HG03280 (cell line): ENCODE measurements at regions not wholly inside any gene's neighbourhood (a gene's known extent, or its start where the extent isn't known, plus 50 kb on each side); places are given as distances from the start of the nearest gene placed in this dataset.
A peak's percentile ranks its signal among the peaks of the same experiment; 100 is the strongest.

Experiments used
- ATAC-seq: cut with Tn5 transposase; IDR thresholded peaks from one replicate; pipeline ENCODE4 v1.9.1; 2021; ENCODE audit warnings: mild to moderate bottlenecking, moderate library complexity; ENCODE audit not compliant: unreplicated experiment

DNA sequence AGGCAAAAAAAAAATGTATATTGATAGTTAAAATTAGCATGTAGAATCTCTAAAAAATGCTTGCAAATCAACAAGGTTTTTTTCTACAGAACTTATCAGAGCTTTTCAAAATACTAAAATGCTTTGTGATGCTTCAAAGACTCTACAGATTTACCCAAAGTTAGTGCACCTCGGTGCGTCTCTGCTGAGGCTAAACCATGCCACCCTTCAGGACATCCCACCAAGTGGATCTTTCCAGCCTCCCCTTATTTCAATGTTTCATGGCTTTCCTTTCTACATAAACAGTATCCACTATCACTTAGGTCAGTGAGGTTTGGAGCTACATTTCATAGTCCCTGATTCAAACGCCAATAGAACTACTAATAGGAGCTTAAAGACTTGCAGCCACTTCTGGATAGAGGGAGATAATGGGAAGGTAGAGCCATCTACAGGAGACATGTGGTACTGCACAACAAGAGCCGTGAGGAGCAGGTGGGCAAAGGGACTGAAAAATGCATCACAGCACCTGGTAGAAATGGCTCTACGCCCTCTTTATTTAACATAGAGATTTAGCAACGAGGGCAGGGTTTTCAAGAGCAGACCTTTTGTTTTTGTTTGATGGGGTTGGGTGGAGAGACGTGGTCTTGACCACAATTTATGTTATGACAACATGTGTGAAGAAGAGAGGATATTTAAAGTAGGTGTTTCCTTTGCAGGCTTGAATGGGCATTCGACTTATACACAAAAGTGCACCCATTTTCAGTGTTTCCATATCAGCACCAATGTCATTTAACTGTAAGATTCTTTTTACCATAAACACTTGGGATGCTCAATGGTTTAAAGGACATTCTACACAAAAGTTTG, 56.1 kb upstream of the SLC35G4 start:
- peak; percentile 60 for ATAC-seq

DNA sequence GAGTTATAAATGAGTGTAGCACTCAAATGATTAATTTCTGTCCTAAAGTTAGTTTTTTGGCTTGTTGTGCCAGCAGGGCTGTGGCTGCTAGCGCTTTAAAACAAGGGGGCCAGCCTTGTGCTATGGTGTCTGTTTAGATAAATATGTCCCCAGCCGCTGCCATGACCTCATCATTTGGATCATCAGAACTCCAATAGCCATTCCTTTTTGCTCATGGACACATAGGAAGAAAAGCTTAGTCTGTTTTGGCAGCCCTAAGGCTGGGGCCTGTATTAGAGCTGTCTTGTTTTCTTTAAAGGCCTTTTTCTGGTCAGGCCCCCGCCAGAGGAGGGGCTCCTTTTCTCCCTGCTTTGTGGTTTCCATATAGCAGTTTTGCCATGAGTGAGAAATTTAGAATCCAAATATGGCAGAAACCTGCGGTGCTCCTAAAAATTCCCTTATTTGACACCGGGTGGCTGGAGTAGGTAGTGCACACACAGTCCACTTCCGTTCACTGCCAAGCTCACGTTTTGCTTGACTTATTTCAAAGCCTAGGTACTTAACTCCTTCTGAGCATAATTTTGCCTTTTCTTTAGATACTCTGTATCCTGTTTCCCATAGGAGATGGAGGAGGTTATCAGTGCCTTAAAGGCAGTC, 60.4 kb upstream of the SLC35G4 start:
- ATAC-seq, result no peak

DNA sequence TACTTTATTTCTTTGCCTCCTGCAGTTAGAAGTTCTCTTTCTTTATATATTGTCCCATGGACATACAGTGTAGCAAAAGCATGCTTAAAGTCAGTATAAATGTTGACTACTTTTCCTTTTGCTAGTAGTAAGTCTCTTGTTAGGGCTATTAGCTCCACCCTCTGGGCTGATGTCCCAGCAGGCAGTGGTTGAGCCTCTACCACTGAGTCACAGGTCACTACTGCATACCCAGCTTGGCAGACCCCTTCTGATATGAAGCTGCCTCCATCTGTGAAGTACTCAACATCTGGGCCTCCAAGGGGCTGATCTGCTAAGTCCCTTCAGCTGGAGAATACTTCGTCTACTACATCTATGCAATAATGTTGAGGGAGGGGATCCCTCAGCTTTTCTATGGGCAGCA, 61.0 kb upstream of the SLC35G4 start:
- no peak for ATAC-seq

DNA sequence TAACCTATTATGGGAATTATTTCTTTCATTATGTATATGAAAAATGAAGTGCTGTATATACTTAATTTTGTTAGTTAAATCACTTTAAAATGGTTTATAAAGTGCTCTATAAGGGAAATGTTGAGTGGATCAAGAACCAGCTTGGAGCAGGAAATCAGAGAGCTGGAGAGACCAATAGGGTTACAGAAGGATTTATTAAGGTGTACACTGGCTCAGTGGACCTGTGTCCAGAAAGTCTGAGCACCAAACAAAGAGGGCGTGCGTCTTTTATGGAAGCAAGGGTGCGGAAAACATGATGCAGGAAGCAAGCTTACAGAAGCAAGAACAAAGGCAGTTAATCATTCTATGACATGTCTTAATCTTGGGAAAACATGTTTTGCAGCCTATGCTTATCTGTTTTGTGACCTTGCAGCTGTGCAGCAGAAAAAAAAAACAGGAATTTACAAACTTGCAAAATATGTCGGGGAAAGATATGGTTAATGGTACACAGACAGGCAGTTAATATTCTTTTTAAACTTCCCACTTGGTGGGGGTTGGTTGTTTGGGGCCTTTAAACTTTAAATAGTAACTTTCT, 65.2 kb upstream of the SLC35G4 start:
- no peak for ATAC-seq

DNA sequence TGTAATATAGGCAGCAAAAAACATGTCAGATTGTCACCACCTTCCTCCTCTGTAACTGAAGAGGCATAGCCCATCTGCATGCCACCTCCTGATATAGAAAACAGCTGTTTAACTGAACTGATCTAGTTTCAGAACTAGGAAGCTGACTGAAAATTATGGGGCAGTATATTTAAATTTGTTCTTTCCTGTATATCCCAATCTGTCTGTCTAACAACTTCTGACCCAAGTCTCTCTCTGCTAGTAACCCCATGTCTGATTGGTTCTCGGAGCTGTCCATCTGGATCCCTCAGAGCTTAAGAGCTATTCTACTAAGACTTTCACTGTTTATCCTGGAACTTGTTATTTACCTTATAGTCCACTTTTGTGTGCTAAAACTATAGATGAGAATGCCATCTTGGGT, 68.2 kb upstream of the SLC35G4 start:
- no peak for ATAC-seq

DNA sequence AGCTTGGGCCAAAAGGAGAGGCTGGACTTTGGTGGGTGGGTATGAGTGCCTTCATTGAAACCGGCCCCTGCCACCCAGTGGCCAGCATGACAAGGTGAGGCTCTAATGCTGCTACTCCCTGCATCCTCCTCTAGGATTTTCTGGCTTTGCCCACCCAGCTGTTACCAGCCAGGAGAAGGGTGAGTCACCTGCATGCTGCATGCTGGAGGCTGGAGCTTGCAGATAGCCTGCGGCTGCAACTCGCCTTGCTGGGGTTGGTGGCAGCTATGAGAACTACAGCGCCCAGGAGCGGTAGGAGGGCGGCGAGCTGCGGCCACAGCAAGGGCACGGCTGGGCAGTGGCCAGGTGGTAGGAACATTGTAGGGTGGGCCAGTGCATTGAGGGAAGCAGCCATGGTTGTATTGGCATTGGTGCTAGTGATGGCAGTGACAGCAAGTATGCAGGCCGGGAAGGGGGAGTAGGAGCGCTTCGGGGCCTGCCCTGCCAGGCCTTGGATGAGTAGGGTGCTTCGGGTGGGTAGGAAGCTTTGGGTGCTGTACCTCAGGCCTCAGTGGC, 75.4 kb upstream of the SLC35G4 start:
- no peak for ATAC-seq

DNA sequence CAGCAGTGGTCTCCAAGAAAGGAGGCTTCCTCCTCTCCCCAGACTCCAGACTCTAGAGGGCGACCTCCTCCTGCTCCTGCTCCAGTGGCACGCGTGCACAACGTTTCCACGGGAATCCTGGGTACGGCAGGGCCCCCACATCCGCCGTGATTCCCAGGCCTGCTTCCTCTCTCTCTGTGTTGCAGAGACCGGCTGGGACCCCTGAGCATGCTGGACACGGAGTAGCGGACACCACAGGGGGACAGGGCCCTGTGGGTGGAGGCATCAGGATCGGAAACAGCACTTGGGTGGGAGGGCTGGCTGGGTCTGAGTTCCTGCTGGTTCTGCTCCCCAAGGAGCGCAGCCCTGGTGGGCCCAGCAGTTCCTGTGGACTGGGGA, 75.9 kb upstream of the SLC35G4 start:
- ATAC-seq, result no peak

DNA sequence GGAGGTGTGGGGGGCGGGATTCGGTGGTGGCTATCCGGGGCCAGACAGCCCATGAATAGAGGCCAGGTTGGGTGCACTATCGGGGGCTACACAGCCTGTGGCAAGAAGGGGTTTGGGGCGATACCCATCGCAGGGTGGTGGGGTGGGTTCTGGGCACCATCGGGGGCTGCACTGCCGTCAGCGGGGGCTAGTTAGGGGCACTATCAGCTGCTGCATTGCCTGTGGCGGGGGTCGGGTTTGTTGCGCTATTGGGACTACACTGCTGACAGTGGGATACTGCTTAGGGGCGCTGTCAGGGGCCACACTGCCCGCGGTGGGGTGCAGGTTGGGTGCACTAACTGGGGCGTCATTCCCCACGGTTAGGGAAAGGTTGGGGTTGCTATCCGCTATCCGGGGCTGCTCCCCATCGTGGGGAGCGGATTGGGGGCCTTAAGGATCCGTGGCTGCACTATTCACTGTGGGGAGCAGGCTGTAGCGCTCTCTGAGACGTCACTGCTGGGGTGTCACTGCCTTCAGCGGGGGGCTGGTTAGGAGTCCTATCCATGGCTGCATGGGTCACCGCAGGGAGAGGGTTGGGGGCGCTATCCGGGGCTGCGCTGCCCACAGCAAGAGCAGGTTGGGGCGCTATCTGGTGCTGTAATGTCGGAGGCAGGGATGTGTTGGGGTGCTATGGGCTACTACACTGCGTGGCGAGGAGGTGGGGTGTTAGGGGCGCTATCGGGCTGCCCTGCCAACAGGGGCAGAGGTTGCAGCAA, 76.5 kb upstream of the SLC35G4 start:
- no peak for ATAC-seq

DNA sequence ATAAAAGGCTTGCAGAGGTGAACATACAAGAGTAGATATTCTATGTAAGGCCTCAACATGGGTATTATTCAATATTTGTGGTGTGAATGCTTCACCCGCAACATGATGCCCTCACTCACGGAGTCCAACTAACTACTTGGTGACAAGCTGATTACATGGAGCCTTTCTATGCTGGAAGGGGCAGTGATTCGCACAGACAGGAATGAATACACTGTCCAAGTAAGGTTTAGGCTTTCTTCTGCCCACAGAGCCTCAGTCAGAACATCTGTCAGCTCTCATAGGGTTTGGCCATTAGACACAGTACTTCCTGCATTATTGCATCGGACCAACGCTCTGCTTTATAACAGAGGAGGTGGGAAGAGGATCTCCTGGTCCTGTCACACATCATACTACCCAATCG, 80.3 kb upstream of the SLC35G4 start:
- no peak for ATAC-seq

DNA sequence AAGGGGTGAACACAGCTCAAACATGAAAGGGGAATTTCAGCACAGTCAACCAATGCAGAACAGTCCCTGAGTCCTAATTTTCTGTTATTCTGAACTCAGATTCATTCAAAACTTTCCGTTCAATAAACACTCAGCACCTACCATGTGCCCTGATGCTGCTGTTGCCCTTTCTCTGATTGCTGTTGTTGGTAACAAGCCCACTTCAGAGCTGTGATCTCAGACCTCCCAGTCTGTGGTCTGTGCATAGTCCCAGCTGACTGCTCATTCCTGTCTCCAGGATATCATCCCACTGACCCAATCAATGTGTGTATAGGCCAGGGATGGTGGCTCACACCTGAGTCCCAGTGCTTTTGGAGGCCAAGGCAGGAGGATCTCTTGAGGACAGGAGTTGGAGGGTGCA, 82.7 kb upstream of the SLC35G4 start:
- no peak for ATAC-seq

DNA sequence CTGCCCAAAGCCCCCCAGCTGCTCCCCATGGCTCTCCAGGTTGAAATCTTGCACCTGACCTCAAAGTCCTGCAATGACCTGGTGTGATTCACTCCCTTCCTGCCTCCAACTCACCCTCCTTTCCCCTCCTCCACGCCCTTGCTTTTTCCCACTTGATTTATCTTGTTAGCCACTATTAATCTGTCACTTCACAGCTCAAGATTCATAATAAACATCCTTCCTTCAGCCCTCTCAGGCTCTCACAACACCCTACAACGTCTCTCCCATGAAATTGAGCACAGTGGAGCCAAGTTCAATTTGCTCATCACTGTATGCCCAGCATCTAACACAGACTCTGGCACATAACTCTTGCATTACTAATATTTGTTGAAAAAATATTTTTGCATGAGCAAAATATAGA, 85.6 kb upstream of the SLC35G4 start:
- ATAC-seq, result no peak

DNA sequence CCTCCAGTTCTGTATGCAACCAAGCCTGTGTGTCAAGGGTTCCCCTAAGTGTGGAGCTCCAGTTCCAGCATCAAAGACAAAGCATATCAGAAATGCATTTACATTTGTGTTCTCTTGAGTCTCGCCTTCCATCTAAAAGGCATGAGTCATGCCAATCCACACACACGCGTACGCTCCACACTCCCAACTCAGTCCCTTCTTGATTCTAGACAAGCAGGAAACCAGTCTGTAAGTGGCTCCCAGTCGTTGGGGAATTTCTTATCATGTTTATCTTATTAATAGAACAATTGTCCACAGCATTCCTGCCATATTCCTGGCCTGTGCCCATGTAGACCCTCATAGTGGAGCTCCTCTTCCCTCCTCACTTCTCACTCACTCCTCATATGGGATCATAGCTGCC, 86.4 kb upstream of the SLC35G4 start:
- no peak for ATAC-seq

DNA sequence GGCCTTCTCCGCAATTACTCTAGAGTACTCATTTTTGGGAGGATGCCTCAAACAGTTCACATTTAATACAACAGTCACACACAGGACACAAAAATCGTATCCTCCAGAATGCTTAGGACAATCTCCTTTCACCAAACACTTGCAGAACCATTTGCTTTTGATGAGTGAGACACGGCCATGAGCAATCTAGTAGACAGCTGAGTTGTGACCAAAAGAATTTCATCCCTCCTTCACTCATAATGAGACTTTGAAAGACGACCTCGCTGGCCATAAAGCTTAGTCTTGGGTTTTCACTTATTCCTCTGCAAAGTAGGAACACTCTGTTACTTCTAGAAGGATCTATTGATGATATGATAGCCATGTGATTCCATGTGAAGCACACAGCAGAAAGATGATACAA, 87.5 kb upstream of the SLC35G4 start:
- ATAC-seq, result no peak

DNA sequence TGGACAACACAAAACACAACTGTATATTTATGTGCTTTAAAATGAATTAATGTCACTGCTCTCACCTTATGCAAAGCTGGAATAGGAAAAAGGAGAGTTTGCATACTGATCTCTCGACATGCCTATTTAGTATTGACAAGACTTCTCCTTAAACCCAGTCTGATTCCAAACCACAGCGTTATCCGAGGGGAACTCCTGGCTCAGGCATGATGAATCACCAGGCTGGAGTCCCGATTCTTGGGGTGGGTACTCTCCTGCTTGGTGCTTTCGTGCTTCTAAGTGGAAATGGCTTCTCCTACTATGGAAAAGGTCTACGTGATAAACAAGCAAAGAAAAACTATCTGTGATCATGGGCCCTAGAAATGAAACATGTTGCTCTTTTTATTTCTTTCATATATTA, 88.9 kb upstream of the SLC35G4 start:
- ATAC-seq, result no peak

DNA sequence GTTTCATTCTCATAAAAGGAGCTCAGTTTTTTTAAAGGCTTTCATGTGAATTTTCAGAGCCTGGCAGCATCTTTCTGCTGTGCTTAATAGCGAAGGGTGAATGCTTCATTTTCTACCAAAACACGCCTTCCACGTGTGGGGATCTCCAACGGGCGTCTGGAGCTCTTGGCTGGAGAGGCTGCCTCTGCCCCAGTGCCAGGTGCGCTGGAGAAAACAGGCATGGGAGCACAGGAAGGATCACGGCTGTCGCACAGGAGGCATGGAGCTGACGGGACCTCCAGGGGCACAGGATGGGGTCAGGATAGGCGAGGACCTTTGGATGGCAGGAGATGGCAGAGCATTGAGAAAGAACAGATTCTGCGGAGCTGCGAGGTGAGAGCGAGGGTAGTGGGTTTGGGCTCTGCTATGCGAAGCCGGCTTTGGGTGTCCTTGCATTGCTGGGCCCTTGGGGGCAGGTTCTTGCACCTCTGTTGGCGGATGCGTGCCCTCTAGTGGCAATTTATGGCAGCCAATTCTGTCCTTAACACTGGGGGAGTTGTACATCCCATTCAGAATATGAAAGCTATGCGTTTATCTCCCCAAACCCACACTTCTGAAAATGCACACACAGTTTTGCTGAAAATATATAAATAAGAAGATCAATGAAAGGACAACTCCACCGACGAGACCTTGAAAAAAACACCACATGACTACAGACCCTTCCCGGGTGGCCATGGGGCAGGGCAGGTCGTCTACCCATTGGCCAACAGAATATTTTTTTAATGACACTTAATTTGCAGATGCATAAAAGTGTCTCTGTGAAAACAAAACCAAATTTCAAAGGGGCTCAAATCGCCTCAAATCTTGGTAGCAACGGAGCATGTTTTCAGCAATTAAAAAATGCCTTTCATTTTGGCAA, 90.4 kb upstream of the SLC35G4 start:
- ATAC-seq, result no peak

DNA sequence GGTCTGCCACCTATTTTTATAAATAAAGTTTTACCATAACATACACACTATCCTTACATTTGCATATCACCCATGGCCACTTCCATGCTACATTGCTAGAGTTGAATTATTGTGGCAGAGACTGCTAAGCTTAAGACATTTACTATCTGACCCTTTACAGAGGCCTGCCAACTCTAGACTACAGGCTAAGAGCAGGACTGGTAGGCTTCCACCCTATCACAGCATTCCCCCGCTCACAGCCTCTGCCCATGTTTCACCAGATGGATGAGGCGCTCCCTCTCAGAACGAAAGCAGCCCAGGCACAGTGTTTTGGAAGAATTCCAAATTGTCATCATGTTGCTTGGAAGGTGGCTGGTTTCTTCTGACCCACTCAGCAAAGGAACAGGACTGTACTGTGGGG, 91.7 kb upstream of the SLC35G4 start:
- ATAC-seq, result no peak

DNA sequence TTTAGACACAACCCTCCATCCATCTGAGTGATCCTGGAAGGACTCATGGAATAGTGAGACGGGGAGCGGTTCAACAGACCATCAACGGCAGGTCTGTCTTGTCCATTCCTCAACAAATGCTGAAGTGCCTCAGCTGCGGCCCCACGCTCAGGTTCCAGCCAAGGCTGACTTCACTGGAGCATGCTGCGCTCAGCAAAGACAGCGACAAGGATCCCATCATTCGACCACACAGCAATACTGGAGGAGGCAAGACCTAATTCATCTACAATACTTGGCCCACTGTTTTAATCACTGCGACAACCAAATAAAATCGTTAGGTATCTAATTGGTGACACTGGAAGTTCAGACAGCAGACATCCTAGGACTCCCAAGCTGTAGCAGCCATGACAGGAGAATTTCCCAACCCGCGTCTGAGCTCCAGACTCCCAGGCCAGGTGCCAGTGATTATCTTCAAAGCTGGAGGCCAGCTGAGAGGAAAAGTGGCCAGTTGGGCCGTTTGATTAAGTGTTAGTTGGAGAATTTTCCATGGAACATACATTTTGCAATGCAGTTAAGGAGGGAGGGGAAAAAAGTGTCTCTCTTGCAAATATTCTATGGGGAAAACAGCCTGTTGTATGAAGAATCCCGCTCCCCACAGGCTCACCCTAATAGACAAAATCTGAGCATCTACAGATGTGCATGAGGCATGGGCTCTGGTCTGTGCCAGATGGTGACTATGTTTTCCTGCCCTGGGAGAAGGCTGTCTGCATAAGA, 92.5 kb upstream of the SLC35G4 start:
- no peak for ATAC-seq

DNA sequence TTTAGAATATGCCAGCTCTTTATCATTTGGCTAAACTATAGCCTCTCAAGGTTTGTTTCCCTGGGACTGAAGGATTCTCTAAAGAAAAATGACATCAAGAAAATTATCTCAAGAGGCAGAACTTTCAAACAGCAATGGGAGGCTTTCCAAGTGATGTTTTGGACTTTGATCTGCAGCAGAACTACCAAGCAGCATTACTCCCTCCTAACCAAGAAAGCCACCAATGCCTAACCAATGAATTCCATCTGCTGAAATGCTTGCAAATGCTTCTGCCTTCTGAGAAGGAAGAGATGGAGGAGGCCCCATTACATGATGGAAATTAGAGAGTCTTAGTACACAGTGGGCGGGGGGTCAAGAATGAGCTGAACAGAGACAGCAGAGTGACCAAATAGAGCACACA, 95.1 kb upstream of the SLC35G4 start:
- ATAC-seq, result no peak
